Upper lobe of right lung (tissue), 1 donor: ENCODE measurements at regions not wholly inside any gene's neighbourhood (a gene's known extent, or its start where the extent isn't known, plus 50 kb on each side); places are given as distances from the start of the nearest gene placed in this dataset.
"Not testable (repeated sequence)": the region's sequence is repeated elsewhere in the genome, so short reads cannot be mapped to it uniquely, and the experiment has no call there.

ENCODE experiments used
- ATAC-seq: fragments of 200-7000 bp; cut with Tn5 transposase; one replicate; pipeline ENCODE4 v1.9.1; 2020; ENCODE audit warnings: mild to moderate bottlenecking, moderate library complexity
- DNase-seq: peaks from one replicate; pipeline ENCODE4 v3.0.0-alpha.2; 2020
- H3K27ac ChIP-seq: fragments of 200-600 bp; one replicate; pipeline ENCODE4 v1.8.0; 2022
- H3K27me3 ChIP-seq: fragments of 200-600 bp; one replicate; pipeline ENCODE4 v1.8.0; 2022; ENCODE audit warnings: mild to moderate bottlenecking
- H3K36me3 ChIP-seq: fragments of 200-600 bp; one replicate; pipeline ENCODE4 v1.8.0; 2022
- H3K4me1 ChIP-seq: fragments of 200-600 bp; one replicate; pipeline ENCODE4 v1.8.0; 2022
- H3K4me3 ChIP-seq: fragments of 200-600 bp; one replicate; pipeline ENCODE4 v1.8.0; 2022; ENCODE audit warnings: mild to moderate bottlenecking
- H3K9me3 ChIP-seq: fragments of 200-600 bp; one replicate; pipeline ENCODE4 v1.8.0; 2022
- intact Hi-C: fragments of 100-400 bp; cut with DNase I; formaldehyde crosslinking; loops from one replicate; pipeline ENCODE4 v1.11.0; 2022
- TF ChIP-seq, protein P1 (sequence below): fragments of 200-600 bp; IDR thresholded peaks from one replicate; pipeline ENCODE4 v1.8.0; 2022; ENCODE audit warnings: antibody characterized with exemption
- donor health status: DM: no; HTN: yes; CAD: no; lungs with severe emphysema.

DNA sequence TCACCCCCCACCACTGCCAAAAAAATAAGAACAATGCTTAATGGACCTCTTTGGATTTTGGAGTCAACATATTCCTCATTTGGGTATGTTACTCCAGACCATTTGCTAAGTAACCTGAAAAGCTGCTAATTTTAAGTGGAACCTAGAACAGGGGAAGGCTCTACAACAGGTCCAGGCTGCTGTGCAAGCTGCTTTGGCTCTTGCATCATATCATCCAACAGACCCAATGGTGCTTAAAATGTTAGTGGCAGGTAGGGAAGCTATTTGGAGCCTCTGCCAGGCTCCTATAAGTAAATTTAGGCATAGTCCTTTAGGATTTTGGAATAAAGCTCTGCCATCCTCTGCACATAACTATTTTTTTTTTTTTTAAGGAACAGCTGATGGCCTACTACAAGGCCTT is 132.2 kb upstream of the PMCH start:
- no peak overlapping the region for H3K27ac ChIP-seq
- H3K36me3 ChIP-seq = no peaks in the 10 kb centered on the region
- no peak for ATAC-seq
- H3K9me3 ChIP-seq = no peaks in the 10 kb centered on the region
- TF ChIP-seq, protein P1, sequence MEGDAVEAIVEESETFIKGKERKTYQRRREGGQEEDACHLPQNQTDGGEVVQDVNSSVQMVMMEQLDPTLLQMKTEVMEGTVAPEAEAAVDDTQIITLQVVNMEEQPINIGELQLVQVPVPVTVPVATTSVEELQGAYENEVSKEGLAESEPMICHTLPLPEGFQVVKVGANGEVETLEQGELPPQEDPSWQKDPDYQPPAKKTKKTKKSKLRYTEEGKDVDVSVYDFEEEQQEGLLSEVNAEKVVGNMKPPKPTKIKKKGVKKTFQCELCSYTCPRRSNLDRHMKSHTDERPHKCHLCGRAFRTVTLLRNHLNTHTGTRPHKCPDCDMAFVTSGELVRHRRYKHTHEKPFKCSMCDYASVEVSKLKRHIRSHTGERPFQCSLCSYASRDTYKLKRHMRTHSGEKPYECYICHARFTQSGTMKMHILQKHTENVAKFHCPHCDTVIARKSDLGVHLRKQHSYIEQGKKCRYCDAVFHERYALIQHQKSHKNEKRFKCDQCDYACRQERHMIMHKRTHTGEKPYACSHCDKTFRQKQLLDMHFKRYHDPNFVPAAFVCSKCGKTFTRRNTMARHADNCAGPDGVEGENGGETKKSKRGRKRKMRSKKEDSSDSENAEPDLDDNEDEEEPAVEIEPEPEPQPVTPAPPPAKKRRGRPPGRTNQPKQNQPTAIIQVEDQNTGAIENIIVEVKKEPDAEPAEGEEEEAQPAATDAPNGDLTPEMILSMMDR = no peak
- intact Hi-C loops = no loop called here
- DNase-seq = no peak
- no peak overlapping the region for H3K4me3 ChIP-seq
- no peaks in the 10 kb centered on the region for H3K27me3 ChIP-seq
- H3K4me1 ChIP-seq = no peaks in the 10 kb centered on the region

DNA sequence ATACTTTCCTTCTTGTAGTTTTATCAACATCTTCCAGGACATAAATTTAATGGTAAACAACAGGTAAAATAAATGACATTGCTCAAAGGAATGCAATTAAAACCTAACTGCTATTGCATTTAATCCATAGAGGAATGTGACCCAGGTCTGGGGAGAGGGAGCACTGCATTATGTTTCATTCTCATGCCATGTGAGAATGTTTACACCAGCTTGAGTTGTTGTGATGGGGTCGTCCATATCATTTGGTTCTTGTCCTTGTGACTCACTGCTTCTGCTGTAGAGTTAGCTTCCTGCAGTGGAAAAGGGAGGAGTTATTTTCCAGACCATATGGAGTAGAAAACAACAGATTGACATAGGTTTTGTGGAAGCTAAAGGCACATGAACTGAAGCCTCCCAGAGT is 129.3 kb upstream of the PMCH start:
- TF ChIP-seq, protein P1 = no peak
- Histone ChIP-seq H3K4me3 (no peak overlapping the region), H3K4me1 (no peaks in the 10 kb centered on the region), H3K9me3 (no peaks in the 10 kb centered on the region), H3K36me3 (no peaks in the 10 kb centered on the region), H3K27ac (no peak overlapping the region), H3K27me3 (no peaks in the 10 kb centered on the region)
- intact Hi-C loops = no loop called here
- ATAC-seq (no peak), DNase-seq (no peak)

DNA sequence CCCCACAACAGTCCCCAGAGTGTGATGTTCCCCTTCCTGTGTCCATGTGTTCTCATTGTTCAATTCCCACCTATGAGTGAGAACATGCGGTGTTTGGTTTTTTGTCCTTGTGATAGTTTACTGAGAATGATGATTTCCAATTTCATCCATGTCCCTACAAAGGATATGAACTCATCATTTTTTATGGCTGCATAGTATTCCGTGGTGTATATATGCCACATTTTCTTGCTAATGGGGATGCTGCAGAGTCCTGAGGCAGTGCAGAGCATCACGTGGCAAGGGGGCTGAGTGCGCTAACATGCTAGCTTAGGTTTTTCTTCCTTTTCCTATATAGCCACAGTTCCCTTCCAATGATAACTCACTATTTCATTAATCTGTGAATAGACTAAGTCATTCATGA is 127.5 kb upstream of the PMCH start:
- H3K4me1 ChIP-seq, H3K27me3 ChIP-seq, ATAC-seq, intact Hi-C loops, H3K36me3 ChIP-seq, DNase-seq, H3K27ac ChIP-seq, H3K4me3 ChIP-seq, H3K9me3 ChIP-seq: not testable (repeated sequence)

DNA sequence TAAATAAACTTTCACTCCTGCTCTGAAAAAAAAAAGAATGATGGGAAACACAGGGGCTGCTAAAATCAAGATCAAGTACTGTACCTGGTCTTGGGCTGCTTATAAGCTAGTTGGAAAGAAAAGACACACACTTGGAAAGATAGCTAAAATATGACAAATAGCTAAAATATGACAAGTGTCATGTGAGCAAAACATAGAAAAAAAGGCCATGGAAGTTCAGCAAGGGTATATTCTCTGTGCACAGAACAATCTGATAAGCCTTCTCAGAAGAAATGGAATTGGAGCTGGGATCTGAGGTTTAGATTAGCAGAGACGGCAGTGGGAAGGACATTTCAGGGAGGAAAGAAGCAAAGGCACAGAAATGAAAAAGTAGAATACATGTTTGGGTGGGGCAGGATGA is 126.2 kb upstream of the PMCH start:
- TF ChIP-seq, protein P1 = no peak
- no peaks in the 10 kb centered on the region for H3K27me3 ChIP-seq
- DNase-seq (no peak), ATAC-seq (no peak)
- H3K36me3 ChIP-seq = no peaks in the 10 kb centered on the region
- H3K4me3 ChIP-seq = no peak overlapping the region
- no peak overlapping the region for H3K27ac ChIP-seq
- H3K9me3 ChIP-seq = no peaks in the 10 kb centered on the region
- intact Hi-C loops = no loop called here
- no peaks in the 10 kb centered on the region for H3K4me1 ChIP-seq

DNA sequence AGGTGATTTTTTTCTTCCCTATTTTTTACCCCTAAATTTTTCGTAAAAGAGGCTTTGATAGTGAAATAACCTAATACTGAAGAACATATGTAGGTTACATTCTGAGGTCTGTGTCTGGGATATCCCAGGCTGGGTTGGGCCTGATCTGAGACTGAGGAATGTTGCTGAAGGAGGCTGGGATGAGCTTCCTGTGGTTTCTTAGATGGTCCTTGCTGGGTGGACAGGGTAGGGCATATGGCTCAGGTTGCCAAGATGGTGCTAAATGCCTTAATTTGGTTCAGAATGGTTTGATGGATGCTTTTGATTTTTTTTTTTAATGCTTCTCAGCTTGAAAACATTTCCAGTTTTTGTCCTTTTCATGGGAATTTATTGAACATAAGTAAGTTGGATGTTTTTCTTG is 124.6 kb upstream of the PMCH start:
- H3K27me3 ChIP-seq = no peaks in the 10 kb centered on the region
- TF ChIP-seq, protein P1 = no peak
- no peak for ATAC-seq
- intact Hi-C loops = no loop called here
- no peaks in the 10 kb centered on the region for H3K36me3 ChIP-seq
- no peak overlapping the region for H3K4me3 ChIP-seq
- H3K27ac ChIP-seq = no peak overlapping the region
- H3K4me1 ChIP-seq = no peaks in the 10 kb centered on the region
- H3K9me3 ChIP-seq = no peaks in the 10 kb centered on the region
- no peak for DNase-seq

DNA sequence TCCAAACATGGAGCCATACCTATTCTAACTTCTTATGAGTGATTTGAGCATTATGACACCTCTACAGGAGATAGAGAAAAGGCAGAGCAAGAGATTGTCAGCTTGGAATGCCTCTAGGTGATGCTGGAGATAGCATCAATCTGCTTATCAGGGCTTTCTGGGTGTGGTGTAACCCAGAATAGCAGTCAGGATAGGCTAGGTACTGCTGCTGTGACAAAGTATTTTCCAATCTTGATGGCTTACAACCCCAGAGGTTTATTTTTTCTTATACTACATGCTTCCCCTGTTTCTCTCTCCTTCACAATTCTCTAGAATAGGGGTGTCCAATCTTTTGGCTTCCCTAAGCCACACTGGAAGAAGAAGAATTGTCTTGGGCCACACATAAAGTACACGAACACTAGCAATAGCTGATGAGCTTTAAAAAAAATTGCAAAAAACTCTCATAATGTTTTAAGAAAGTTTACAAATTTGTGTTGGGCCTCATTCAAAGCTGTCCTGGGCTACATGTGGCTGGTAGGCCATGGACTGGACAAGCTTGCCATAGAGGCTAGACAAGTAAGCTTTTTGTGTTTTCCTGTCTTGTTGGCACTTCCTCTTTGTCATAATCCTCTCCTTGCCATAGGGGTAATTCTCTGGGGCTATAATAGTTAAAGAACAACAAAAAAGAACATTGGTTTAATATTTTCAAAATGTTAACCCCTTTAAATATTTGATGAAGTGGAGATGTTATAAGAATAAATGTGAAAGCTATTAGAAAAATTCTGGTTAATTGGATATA is 123.9 kb upstream of the PMCH start:
- no peaks in the 10 kb centered on the region for H3K4me1 ChIP-seq
- intact Hi-C loops = no loop called here
- no peaks in the 10 kb centered on the region for H3K9me3 ChIP-seq
- H3K27me3 ChIP-seq = no peaks in the 10 kb centered on the region
- no peak overlapping the region for H3K4me3 ChIP-seq
- H3K27ac ChIP-seq = no peak overlapping the region
- ATAC-seq (no peak), DNase-seq (no peak)
- H3K36me3 ChIP-seq = no peaks in the 10 kb centered on the region
- TF ChIP-seq, protein P1 = no peak
